ENCODE measurements at regions not wholly inside any gene's neighbourhood (a gene's known extent, or its start where the extent isn't known, plus 50 kb on each side); places are given as distances from the start of the nearest gene placed in this dataset.

- no peak for TF ChIP-seq POLR2A (IDR thresholded peaks at IDR 0.05)
- TF ChIP-seq, protein P1, sequence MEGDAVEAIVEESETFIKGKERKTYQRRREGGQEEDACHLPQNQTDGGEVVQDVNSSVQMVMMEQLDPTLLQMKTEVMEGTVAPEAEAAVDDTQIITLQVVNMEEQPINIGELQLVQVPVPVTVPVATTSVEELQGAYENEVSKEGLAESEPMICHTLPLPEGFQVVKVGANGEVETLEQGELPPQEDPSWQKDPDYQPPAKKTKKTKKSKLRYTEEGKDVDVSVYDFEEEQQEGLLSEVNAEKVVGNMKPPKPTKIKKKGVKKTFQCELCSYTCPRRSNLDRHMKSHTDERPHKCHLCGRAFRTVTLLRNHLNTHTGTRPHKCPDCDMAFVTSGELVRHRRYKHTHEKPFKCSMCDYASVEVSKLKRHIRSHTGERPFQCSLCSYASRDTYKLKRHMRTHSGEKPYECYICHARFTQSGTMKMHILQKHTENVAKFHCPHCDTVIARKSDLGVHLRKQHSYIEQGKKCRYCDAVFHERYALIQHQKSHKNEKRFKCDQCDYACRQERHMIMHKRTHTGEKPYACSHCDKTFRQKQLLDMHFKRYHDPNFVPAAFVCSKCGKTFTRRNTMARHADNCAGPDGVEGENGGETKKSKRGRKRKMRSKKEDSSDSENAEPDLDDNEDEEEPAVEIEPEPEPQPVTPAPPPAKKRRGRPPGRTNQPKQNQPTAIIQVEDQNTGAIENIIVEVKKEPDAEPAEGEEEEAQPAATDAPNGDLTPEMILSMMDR (IDR thresholded peaks at IDR 0.05), result no peak
Observed at GRCh38 chr10:8245814-8246142, 191.3 kb downstream of the GATA3 start.

All from thyroid gland (tissue), 4 donors.